ENCODE measurements at regions not wholly inside any gene's neighbourhood (a gene's known extent, or its start where the extent isn't known, plus 50 kb on each side); places are given as distances from the start of the nearest gene placed in this dataset.
A peak's percentile ranks its signal among the peaks of the same experiment; 100 is the strongest.

DNA sequence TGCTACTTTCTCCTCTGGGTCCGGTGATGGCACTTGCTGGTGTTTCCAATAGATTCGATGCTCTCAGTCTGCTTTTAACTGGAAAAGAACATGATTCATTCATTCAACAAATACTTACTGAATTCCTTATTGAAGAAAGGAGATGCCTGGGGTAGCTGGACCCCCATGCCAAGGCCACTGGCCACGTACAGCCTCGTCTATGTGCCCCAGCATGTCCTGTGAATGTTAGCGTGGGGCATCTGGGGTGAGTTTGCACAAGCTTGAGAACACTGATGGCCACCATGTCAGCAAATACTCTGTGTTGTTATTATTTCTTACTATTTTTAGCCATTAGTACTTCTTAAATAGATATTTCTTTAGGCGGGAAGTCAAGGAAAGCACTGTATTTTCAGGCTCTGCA, 112.0 kb upstream of the OXGR1 start:
- no peak overlapping the region for H3K4me3 ChIP-seq (ENCODE audit: low read depth in 2 of 2, low read length in 1 of 2)
- H3K9me2 ChIP-seq: no peaks in the 10 kb centered on the region
- no peak overlapping the region for H2AFZ ChIP-seq (ENCODE audit: low read depth)
- H3K9ac ChIP-seq: no peak overlapping the region
- DNase-seq: no peak
- H3K27ac ChIP-seq (ENCODE audit: low read depth in 2 of 2, low read length in 1 of 2): no peak overlapping the region
- peaks cover 16 to 17% of the 10 kb centered on the region in 2 experiments for H3K4me1 ChIP-seq (ENCODE audit: control insufficient read depth in 1 of 2, insufficient read depth in 2 of 2, low read depth in 1 of 2, low read length in 1 of 2)
- ChIA-PET POLR2A (no interaction called here), CTCF (interaction anchor here (0.8 to 10.9 kb wide), 3 partner anchors 35 to 258 kb away, joined by 3 to 222 read pairs (median 194); no protein-coding TSS in a partner anchor)
- H3K9me3 ChIP-seq: no peaks in the 10 kb centered on the region
- H3K4me2 ChIP-seq: no peak overlapping the region
- no peaks in the 10 kb centered on the region for H3K27me3 ChIP-seq (ENCODE audit: insufficient read depth)
- no peaks in the 10 kb centered on the region; the same call in 1 of the 2 replicates for H3K79me2 ChIP-seq (ENCODE audit: insufficient read depth)
- TF ChIP-seq EZH2phosphoT487 (IDR thresholded peaks at IDR 0.05; ENCODE audit: borderline replicate concordance, low read depth) (no peak), NFIC (IDR thresholded peaks at IDR 0.05; ENCODE audit: borderline replicate concordance) (no peak), FOXJ3 (CRISPR knock-in tag; IDR thresholded peaks at IDR 0.05) (no peak), YY1 (IDR thresholded peaks at IDR 0.05; ENCODE audit: low read depth) (no peak), RXRA (IDR thresholded peaks at IDR 0.05; ENCODE audit: borderline replicate concordance, low read depth) (no peak)
- TF ChIP-seq, protein P1, sequence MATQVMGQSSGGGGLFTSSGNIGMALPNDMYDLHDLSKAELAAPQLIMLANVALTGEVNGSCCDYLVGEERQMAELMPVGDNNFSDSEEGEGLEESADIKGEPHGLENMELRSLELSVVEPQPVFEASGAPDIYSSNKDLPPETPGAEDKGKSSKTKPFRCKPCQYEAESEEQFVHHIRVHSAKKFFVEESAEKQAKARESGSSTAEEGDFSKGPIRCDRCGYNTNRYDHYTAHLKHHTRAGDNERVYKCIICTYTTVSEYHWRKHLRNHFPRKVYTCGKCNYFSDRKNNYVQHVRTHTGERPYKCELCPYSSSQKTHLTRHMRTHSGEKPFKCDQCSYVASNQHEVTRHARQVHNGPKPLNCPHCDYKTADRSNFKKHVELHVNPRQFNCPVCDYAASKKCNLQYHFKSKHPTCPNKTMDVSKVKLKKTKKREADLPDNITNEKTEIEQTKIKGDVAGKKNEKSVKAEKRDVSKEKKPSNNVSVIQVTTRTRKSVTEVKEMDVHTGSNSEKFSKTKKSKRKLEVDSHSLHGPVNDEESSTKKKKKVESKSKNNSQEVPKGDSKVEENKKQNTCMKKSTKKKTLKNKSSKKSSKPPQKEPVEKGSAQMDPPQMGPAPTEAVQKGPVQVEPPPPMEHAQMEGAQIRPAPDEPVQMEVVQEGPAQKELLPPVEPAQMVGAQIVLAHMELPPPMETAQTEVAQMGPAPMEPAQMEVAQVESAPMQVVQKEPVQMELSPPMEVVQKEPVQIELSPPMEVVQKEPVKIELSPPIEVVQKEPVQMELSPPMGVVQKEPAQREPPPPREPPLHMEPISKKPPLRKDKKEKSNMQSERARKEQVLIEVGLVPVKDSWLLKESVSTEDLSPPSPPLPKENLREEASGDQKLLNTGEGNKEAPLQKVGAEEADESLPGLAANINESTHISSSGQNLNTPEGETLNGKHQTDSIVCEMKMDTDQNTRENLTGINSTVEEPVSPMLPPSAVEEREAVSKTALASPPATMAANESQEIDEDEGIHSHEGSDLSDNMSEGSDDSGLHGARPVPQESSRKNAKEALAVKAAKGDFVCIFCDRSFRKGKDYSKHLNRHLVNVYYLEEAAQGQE (IDR thresholded peaks at IDR 0.05; ENCODE audit: low read depth, low read length): no peak
- H3K36me3 ChIP-seq (replicated peaks in 1 of 2; ENCODE audit: control insufficient read depth in 1 of 2, insufficient read depth in 2 of 2, low read length in 1 of 2): no peaks in the 10 kb centered on the region
- H3F3A ChIP-seq (replicated peaks; ENCODE audit: insufficient read depth): peaks cover 17% of the 10 kb centered on the region
- no peaks in the 10 kb centered on the region for H4K20me1 ChIP-seq (ENCODE audit: insufficient read depth)
- WGBS (ENCODE audit: low lambda C conversion rate): 54% methylated on average over 6 of the region's 6 CpGs

DNA sequence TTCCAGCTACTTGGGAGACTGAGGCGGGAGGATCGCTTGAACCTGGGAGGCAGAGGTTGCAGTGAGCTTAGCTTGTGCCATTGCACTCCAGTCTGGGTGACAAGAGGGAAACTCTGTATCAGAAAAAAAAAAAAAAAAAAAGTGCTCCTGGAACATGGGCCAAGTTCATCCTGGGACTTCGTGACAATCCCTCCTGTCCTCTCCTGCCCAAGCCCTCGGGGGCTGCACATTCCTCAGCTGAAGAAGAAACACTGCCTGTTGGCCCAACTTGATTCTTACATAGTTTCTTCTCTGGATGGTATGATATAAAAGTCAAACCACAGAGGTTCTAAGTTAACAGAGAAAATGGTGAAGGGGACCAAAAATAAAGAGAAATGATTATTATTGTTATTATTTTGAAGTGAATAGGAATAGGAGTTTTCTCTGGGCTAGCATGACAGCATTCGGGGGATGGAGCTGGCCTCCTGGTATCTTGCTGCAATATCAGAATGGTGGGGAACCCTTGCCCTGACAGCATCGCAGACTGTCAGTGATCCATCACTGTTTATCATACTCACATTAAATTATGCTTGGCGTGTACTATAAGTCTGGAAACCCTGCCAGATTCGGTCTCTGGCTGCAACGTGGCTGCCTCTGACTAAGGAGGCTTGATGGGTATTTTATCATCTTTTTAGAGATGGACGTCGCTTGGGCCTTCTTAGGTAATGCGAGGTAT, 113.7 kb upstream of the OXGR1 start:
- no peak overlapping the region for H3K4me3 ChIP-seq (ENCODE audit: low read depth in 2 of 2, low read length in 1 of 2)
- H3K9me2 ChIP-seq: no peaks in the 10 kb centered on the region
- H2AFZ ChIP-seq (ENCODE audit: low read depth): peak overlapping the region; percentile 25; the same call in 1 of the 2 replicates
- H3K4me1 ChIP-seq (ENCODE audit: control insufficient read depth in 1 of 2, insufficient read depth in 2 of 2, low read depth in 1 of 2, low read length in 1 of 2): peaks cover 17 to 24% of the 10 kb centered on the region in 2 experiments
- no peaks in the 10 kb centered on the region for H3K27me3 ChIP-seq (ENCODE audit: insufficient read depth)
- peak; percentile 42 for DNase-seq
- no peaks in the 10 kb centered on the region for H3K9me3 ChIP-seq
- peak overlapping the region; percentile 24; the same call in 1 of the 2 replicates for H3K4me2 ChIP-seq
- H3K9ac ChIP-seq: no peak overlapping the region
- H3K36me3 ChIP-seq (replicated peaks in 1 of 2; ENCODE audit: control insufficient read depth in 1 of 2, insufficient read depth in 2 of 2, low read length in 1 of 2): no peaks in the 10 kb centered on the region
- no peaks in the 10 kb centered on the region; the same call in 1 of the 2 replicates for H3K79me2 ChIP-seq (ENCODE audit: insufficient read depth)
- CTCF ChIA-PET: interaction anchor here (0.6 to 10.9 kb wide), 8 partner anchors 14 to 542 kb away, joined by 3 to 222 read pairs (median 12); partner anchors contain the start of gene MBNL2
- H3F3A ChIP-seq (replicated peaks; ENCODE audit: insufficient read depth): peaks cover 17% of the 10 kb centered on the region
- 72% methylated on average over 12 of the region's 12 CpGs for whole genome bisulfite sequencing (ENCODE audit: low lambda C conversion rate)
- POLR2A ChIA-PET: no interaction called here
- H4K20me1 ChIP-seq (ENCODE audit: insufficient read depth): no peaks in the 10 kb centered on the region
- H3K27ac ChIP-seq (ENCODE audit: low read depth in 2 of 2, low read length in 1 of 2): peak overlapping the region; percentile 5 to 60; a peak in 1 of 4 replicates
- TF ChIP-seq RCOR1 (IDR thresholded peaks at IDR 0.05; ENCODE audit: low read length): no peak
- TF ChIP-seq, protein P2, sequence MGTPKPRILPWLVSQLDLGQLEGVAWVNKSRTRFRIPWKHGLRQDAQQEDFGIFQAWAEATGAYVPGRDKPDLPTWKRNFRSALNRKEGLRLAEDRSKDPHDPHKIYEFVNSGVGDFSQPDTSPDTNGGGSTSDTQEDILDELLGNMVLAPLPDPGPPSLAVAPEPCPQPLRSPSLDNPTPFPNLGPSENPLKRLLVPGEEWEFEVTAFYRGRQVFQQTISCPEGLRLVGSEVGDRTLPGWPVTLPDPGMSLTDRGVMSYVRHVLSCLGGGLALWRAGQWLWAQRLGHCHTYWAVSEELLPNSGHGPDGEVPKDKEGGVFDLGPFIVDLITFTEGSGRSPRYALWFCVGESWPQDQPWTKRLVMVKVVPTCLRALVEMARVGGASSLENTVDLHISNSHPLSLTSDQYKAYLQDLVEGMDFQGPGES (IDR thresholded peaks at IDR 0.05; ENCODE audit: low read depth, low read length): no peak
- no peak for TF ChIP-seq EZH2phosphoT487 (IDR thresholded peaks at IDR 0.05; ENCODE audit: borderline replicate concordance, low read depth)
- TF ChIP-seq, protein P3, sequence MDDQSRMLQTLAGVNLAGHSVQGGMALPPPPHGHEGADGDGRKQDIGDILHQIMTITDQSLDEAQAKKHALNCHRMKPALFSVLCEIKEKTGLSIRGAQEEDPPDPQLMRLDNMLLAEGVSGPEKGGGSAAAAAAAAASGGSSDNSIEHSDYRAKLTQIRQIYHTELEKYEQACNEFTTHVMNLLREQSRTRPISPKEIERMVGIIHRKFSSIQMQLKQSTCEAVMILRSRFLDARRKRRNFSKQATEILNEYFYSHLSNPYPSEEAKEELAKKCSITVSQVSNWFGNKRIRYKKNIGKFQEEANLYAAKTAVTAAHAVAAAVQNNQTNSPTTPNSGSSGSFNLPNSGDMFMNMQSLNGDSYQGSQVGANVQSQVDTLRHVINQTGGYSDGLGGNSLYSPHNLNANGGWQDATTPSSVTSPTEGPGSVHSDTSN (IDR thresholded peaks at IDR 0.05): peak; percentile 89
- TF ChIP-seq JUND (IDR thresholded peaks at IDR 0.05): peak; percentile 20; the same call in 1 of the 2 replicates
- TF ChIP-seq ELF1 (IDR thresholded peaks at IDR 0.05): no peak
- no peak for TF ChIP-seq POLR2AphosphoS5 (IDR thresholded peaks at IDR 0.05; ENCODE audit: low read depth, low read length)
- TF ChIP-seq, protein P4, sequence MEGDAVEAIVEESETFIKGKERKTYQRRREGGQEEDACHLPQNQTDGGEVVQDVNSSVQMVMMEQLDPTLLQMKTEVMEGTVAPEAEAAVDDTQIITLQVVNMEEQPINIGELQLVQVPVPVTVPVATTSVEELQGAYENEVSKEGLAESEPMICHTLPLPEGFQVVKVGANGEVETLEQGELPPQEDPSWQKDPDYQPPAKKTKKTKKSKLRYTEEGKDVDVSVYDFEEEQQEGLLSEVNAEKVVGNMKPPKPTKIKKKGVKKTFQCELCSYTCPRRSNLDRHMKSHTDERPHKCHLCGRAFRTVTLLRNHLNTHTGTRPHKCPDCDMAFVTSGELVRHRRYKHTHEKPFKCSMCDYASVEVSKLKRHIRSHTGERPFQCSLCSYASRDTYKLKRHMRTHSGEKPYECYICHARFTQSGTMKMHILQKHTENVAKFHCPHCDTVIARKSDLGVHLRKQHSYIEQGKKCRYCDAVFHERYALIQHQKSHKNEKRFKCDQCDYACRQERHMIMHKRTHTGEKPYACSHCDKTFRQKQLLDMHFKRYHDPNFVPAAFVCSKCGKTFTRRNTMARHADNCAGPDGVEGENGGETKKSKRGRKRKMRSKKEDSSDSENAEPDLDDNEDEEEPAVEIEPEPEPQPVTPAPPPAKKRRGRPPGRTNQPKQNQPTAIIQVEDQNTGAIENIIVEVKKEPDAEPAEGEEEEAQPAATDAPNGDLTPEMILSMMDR (IDR thresholded peaks at IDR 0.05): no peak
- TF ChIP-seq, protein P5, sequence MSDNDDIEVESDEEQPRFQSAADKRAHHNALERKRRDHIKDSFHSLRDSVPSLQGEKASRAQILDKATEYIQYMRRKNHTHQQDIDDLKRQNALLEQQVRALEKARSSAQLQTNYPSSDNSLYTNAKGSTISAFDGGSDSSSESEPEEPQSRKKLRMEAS (IDR thresholded peaks at IDR 0.05; ENCODE audit: low read depth): no peak
- no peak for TF ChIP-seq RXRA (IDR thresholded peaks at IDR 0.05; ENCODE audit: borderline replicate concordance, low read depth)
- TF ChIP-seq RFX5 (IDR thresholded peaks at IDR 0.05; ENCODE audit: low read length): no peak
- TF ChIP-seq FOXJ3 (CRISPR knock-in tag; IDR thresholded peaks at IDR 0.05): no peak
- TF ChIP-seq TAF1 (IDR thresholded peaks at IDR 0.05; ENCODE audit: borderline replicate concordance, low read depth, low read length): no peak
- no peak for TF ChIP-seq YY1 (IDR thresholded peaks at IDR 0.05; ENCODE audit: low read depth)
- TF ChIP-seq SIN3A (IDR thresholded peaks at IDR 0.05; ENCODE audit: borderline replicate concordance, low read depth, low read length): no peak
- TF ChIP-seq NRF1 (IDR thresholded peaks at IDR 0.05; ENCODE audit: low read depth, low read length): no peak
